HG02763 (cell line): ENCODE measurements at regions not wholly inside any gene's neighbourhood (a gene's known extent, or its start where the extent isn't known, plus 50 kb on each side); places are given as distances from the start of the nearest gene placed in this dataset.

Experiments used
- ATAC-seq: cut with Tn5 transposase; IDR thresholded peaks from one replicate; pipeline ENCODE4 v1.9.1; 2021; ENCODE audit warnings: mild to moderate bottlenecking, moderate library complexity; ENCODE audit not compliant: unreplicated experiment

DNA sequence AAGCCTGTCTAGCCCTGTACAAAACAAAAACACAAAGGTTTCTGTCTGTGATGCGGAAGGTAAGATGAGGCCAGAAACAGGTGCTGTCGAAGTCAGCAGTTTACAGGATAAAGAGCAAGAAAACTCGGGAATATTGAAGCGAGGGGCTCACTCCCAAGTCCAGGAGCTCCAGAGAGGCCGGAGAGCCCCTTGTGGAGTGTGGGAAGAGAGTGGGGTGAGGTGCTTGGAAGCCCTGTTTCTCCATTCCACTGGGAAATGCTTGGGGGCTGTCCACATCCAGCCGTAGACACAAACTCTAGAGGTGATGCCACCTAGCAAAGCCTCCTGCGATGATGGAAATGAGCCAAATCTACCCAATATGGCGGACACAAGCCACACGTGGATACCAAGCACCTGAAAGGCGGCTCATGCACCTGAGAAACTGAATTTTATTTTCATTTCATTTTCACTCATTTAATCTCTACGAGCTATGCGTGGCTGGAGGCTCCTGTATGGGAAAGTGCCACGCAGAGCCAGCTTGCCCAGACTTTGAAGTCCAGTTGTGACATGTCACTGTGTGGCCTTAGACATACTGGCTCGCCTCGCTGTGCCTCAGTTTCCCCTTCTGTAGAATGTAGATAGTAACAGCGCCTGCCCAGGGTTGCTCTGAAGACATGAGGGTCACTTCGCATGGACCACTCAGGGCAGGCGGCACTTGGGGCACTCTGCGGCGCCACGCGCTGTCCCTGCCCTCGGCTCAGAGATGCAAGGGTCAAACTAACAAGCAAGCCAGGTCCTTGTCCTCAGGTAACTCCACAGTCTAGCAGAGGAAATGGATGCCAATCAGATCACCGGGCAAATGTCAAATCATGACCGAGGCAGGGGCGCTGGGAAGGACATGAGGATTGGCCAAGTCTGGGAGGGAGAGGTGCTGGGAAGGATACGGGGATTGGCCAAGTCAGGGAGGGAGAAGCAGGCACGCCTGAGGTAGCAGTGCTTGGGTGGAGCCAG is 684.7 kb downstream of the TBC1D22A start:
- no peak for ATAC-seq

DNA sequence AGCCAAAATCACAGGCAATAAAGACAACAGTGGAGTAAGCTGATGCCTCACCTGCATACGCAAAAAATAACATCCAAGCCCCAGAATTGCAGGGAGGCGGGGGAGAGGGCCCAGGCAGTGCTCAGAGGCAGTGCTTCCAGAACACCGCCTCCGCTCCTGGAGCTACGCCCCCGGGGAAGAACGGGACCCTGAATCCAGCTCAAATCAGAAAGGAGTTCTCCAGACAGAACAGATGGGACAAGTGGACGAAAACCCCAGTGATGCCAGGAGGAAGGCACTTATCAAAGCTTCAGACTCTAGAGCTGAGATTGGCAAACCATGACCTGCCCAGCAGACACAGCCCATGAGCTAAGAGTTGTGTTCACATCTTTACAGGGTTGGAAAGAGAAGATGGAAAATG is 683.9 kb downstream of the TBC1D22A start:
- ATAC-seq, result no peak

DNA sequence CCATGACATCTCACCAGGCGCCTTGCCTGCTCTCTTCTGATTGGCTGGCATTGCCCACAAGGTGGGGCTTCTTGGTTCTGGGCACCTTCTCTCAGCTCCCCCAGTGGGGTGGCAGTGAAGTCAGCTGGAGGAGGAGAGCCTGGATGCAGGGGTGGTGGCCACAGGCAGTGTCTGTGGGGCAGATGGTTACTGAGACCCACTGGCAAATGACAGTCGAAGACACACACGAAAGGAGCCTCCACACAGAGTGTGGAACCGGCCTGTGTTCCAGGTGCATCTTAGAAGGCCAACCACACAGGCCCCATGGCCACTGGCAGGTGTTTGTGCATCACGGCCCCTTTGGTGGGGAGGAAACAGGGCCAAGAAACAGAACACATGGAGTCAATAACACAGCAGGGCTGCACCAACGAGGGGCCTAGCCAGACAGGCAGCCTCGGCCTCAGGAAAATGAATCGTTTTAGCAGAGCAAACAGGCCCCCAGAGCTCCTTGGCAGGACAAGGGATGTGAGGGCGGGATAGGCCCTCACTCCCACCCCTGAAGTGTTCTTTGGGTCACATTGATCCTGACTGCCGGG is 683.4 kb downstream of the TBC1D22A start:
- no peak for ATAC-seq

DNA sequence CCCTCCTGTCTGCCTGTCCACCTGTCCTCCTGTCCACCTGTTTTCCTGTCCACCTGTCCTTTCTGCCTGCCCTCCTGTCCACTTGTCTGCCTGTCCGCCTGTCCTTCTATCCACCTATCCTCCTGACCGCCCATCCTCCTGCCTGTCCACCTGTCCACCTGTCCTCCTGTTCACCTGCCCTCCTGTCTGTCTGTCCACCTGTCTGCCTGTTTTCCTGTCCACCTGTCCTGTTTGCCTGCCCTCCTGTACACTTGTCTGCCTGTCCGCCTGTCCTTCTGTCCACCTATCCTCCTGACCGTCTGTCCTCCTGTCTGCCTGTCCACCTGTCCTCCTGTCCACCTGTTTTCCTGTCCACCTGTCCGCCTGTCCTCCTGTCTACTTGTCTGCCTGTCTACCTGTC is 682.8 kb downstream of the TBC1D22A start:
- ATAC-seq, result no peak

DNA sequence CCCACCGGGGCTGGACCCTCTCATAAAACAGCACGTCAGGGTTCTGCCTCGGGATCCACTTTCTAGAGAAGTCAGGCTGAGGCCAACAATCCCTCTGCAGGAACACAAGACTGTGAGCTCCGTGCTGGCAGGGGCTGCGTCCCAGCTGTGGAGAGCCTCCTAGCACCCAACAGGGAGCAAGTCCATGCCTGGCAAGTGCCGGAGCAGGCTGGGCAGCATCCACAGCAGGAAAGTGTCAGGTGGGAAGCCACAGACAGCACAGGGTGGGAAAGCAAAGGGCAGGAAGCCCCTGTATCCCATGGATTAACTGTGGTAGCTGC is 682.3 kb downstream of the TBC1D22A start:
- ATAC-seq, result no peak

DNA sequence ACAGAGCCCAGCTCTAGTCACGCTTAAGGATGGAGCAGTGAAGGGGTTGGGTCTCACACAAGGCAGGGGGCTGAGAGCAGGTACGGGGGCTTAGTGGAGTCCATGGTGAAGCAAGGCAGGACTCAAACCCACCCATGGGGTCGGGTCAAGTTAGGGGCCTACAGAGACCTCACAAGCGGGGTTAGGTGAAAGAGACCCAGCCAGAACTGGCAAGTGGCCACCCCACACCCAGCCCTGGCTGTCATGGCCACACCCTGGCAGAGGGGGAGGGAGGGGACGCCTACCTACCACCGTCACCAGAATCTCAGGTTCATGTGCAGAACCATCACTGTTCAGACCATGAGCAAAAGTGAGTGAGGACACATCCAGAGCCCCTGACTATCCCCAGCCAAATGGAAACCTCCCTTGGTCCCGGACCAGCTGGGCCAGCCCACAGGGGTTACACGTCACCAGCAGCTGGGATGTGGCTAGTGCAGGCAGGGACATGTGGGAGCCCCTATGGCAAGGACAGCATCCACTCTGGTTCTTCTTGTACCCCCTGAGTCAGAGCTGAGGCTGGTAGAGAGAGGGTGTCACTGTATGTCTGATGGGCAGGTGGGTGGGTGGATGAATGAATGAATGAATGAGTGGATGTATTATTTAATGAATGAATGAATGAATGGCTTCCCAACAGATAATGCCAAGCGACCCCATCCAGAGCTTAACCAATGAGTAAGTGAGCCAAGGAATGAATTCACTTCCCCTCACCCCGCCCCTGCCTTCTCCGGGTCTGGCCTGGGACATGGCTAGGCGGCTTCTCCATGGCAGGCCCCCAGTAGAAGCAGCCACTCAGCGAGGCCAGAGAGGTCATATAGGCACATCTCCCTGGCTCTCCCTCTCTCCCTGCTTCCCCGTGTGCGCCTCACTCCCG is 681.6 kb downstream of the TBC1D22A start:
- ATAC-seq, result no peak

DNA sequence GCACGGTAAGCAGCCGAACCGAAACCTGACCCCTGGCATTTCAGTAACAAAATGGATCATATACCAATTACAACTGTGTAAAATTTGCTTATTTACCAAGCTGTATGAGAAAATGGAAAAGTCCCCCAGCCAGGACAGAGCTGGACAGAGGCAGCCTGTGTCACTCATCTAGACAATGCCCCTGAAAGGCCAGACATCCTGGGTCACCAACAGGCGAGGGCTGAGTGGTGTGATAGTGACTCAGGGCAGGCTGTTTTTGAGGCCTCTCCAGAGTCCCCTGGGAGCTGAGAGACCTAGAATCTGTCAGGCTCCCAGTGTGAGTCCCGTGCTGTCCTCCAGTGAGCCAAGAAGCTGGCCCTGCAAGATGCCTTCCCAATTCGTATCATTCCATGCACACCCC is 680.4 kb downstream of the TBC1D22A start:
- no peak for ATAC-seq

DNA sequence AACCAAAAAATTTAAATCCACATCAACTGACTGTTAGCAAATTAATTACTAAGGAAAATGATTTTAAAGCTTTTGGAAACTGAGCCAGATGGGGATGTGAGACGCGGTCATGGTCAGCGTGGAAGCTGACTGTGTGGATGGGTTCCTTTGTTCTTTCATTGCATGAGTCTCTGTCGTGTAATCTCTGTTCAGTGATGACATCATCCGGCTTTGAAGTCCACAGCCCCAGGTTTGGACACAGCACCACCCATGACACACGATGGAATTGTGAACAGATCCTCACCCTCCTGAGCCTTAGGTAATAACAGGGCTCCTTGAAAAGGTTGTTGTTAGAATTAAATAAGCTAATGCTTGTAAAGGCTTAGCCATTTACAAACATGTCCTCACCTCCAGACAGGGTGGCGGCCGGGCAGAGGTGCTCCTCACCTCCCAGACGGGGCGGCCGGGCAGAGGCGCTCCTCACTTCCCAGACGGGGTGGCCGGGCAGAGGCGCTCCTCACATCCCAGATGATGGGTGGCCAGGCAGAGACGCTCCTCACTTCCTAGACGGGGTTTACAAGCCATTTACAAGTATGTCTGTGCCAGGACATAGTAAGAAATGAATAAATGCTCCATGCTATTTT is 677.3 kb downstream of the TBC1D22A start:
- no peak for ATAC-seq

DNA sequence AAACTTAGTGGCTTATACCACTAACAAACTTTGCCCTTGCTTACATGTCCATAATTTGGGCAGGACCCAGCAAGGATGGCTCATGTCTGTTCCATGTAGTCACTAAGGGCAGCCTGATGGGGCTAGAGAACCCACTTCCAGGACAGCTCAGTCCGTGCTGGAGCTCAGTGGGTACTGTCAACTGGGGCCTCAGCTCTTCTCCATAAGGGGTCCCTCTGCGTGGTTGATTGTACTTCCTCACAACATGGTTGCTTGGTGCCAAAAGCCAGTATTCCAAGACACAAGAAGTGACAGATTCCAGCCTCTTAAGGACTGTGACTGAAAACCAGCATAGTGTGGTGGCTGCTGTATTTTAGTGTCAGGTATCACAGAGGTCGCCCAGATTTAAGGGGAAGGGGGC is 675.2 kb downstream of the TBC1D22A start:
- ATAC-seq, result no peak

DNA sequence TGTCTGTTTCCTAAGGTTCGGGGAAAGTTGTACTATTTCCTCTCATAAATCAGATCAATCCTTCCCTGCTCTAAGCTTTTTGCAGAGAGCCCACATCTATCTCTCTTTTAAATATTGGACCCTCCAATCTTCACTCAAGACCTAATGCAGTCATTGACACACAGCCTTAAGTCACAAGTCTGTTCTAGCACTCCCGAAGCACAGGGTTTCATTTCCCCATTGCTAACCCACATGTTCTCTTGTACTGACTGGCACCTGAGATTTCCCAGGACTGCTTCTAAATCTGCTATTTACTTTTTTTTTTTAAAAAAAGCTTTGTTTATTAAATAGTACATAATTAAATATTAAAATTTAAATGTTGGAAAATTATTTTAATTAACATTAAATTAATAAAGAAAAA is 674.7 kb downstream of the TBC1D22A start:
- ATAC-seq, result no peak

DNA sequence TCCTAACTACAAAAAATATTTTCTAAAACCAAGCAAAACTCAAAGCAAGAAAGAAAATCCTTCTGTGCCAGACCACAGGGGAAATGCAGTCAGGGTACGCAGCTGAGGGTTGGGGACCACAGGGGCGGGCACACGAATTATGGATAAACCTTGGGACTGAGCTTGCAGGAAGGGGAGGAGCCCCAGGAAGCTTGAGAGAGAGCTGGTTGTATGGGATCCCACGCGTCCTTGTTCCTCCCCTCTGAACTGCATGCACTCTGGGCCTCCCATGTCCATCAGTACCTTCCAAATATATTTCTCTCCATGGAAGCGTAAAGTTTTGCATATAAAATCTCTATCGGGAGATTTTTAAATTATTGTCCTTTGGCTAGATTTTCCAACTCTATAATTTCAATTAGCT is 673.4 kb downstream of the TBC1D22A start:
- no peak for ATAC-seq

DNA sequence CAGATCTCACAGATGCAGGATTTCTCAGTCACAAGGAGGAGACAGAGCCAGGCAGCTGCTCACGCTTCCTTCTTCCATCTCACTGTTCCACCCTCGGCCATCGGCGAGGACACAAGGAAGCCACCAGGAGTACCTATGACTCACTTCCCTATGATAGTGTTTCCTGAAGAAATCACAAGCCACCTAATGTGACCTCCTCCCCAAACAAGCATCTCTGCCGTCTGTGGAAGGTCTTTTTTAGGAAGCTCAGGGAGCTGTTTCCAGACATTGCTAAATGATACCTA is 672.7 kb downstream of the TBC1D22A start:
- no peak for ATAC-seq

DNA sequence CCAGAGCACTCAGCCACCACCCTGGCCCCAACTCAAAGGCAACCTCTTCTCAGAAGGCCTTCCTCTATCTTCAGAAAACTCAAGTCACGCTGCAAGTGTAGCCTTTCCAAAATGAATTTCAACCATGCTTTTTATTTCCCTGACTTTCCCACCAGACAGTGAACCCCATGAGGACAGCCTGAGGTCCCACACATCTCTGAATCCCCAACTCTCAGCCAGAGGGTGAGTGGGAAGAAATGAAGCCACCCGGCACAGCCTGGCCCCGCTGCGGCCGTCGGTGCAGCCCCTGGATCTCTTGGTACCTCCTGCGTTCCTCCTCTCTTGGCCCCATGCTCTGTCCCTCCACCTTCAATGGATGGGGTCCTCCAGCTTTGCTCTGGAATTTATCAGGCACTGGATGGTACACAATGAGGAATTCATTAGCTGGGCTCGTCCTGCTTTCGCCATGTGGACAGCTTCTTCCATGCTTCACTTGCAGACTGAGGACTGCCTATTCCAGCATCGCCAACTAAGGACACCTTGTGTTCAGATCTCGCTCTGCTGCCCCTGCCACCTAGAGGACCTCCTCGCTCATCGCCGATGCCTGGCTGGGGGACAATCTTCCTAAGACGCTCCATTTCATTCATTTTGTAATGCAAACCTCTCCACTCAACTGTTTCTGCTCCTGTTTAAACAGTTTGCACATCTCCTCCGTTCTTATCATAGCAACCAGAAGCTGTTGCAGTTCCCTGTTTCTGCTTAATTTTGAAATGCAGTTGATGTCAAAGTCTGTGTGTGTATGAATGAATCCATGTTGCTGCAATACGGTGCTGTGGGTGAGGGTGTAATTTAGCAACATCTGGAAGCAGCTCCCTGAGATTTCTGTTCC is 672.1 kb downstream of the TBC1D22A start:
- ATAC-seq, result no peak

DNA sequence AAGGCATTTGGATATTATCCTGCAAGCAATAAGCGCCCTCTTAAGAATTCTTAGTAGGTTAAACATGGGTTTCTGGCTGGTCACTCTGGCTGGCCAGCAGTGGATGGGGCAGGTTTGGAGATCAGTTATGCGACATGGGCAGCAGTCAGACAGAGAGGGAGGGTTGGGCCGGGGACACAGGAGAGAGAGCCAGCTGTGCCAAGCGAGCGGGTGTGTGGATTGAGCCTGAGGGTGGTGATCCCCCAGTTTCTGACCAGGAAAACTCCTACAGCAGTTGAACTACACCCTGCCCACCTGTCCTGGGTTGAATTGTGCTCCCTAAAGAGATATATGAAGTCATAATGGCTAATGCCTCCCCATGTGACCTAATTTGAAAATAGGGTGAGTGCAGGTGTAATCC is 671.2 kb downstream of the TBC1D22A start:
- ATAC-seq, result no peak

DNA sequence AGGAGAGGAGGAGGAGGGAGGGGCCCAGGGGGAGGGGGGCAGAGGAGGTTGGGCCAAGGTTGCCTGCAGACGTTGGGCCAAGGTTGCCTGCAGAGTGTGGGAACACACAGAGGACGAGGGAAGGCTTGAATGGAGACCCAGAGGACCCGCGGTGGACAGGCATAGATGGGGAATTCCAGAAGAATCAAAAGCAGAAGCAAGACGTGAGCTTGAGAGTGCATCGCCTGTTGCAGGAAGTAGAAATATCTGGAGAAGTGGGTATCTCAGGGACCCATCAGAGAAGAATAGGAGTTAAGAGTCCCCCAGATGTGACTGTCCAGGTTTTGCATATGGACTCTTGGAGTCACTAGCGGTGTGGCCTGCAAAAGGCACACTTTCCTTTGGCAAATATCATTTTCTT is 670.2 kb downstream of the TBC1D22A start:
- ATAC-seq, result no peak

DNA sequence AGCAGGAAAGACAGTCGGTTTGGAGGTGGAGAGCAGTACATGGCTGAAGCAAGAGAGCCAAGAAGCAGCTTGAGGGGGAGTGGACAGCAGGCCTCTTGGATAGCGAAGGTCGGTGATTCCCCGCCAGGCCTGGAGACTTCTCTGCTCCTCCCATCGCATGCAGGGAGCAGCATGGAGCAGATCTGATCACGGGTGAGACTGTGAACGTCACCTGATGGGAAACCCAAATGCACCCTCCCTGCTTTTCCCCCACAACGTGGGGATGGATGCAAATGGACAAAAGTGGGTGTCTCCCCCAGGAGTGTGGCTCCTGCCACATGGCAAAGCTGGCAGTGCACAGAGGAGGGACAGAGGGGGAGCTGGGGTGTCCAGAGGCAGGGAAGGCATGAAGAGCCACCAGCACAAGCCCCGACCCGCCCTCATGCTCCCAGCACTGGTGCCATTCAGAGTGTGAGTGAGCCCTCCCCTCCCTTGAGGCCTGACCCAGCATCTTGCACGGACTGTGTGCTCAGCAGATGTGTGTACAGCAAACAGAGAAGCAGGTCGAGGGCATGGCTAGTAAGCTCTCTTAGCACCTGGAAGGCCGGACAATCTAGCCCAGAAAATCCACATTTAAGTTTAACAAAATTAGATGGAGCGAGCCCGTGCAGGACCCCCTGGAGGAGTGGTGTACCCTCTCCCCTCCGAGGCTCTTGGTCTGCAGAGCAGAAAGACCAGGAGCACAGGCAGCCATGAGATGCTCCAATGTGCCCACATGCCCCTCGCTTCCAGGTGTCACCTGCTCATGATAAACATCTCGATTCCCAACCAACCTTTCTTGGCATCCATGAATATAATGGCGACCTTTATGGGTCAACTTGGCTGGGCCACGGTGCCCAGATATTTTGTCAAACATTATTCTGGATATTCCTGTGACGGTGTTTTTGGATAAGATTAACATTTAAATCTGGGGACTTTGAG is 661.7 kb downstream of the TBC1D22A start:
- no peak for ATAC-seq

DNA sequence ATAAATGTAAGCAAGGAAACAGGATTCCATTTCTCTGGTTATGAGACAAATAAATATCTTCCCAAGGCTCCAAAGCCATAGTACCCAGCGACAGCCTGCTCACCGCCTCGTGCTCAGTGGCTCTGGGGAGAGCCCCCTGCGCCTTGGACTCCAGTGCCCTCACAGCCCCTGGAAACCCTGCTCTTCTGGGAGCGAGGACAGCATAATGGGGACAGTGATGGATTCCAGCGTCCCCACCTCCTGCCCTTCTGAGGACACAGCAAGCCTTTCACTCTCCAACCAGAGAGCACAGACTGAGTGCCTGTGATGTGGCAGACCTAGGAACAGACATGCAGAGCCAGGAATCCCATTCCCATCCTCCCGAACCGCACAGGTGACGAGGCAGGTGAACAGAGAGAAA is 660.8 kb downstream of the TBC1D22A start:
- no peak for ATAC-seq

DNA sequence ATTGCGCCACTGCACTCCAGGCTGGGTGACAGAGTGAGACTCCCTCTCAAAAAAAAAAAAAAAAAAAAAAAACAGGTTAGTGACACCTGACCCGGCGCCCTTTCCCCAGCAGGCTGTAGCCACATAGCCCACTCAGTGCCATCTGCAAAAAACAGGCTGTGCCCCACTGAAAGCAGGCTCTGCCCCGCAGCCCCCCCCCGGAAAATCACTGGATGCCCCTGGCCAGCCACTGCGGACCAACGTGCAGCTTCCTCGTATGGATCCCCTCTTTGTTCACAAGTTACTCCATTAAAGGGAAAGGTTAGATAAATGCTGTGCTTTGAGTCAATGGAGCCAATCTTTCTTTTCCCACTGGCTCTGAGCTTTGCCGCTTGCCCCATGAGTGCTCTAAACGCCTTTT is 660.3 kb downstream of the TBC1D22A start:
- no peak for ATAC-seq

DNA sequence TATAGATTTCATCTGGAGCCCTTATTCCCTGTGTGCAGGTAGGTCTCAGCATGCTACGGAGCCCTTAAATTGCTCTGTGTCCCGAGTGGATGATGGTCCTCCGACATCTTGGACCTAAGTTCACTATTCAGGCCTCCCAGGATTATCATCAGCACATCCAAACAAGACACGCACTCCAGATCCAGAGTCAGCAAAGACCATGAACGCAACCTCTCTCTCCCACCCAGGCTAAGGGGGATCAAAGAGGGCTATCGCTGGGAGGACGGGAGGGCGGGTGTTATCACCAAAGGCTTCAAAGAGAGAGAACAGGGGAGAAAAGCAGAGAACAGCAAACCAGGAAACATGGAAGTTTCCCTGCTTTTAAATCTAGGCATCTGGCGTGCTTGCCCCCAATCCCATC is 659.4 kb downstream of the TBC1D22A start:
- ATAC-seq, result no peak
